ENCODE measurements at regions not wholly inside any gene's neighbourhood (a gene's known extent, or its start where the extent isn't known, plus 50 kb on each side); places are given as distances from the start of the nearest gene placed in this dataset.

DNA sequence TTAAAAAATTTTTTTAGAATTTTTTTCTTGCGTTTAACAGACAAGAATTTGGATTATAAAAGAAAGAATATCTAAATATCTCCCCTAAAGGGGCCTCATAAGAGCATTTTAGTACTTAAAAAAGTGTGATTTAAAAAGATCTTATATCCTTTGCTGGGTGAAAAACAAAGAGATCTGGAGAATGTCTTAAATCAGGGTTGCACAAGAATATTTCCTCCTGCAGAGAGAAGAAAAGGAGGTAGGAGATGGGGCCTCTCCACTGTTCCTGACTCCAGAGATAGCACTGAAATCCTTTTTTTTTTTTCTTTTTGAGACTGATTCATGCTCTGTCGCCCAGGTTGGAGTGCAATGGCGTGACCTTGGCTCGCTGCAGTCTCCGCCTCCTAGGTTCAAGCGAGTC, 68.5 kb upstream of the OSR1 start:
- H3K36me3 ChIP-seq = no peaks in the 10 kb centered on the region
- H3K4me3 ChIP-seq = no peak overlapping the region
- H3K27ac ChIP-seq = no peak overlapping the region
- no peaks in the 10 kb centered on the region for H3K27me3 ChIP-seq (replicated peaks; ENCODE audit: insufficient read depth)
- no peaks in the 10 kb centered on the region for H3K4me1 ChIP-seq (ENCODE audit: control insufficient read depth in 1 of 2, low read depth in 2 of 2)
- TF ChIP-seq, protein P1, sequence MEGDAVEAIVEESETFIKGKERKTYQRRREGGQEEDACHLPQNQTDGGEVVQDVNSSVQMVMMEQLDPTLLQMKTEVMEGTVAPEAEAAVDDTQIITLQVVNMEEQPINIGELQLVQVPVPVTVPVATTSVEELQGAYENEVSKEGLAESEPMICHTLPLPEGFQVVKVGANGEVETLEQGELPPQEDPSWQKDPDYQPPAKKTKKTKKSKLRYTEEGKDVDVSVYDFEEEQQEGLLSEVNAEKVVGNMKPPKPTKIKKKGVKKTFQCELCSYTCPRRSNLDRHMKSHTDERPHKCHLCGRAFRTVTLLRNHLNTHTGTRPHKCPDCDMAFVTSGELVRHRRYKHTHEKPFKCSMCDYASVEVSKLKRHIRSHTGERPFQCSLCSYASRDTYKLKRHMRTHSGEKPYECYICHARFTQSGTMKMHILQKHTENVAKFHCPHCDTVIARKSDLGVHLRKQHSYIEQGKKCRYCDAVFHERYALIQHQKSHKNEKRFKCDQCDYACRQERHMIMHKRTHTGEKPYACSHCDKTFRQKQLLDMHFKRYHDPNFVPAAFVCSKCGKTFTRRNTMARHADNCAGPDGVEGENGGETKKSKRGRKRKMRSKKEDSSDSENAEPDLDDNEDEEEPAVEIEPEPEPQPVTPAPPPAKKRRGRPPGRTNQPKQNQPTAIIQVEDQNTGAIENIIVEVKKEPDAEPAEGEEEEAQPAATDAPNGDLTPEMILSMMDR (IDR thresholded peaks at IDR 0.05) = no peak
- DNase-seq (ENCODE audit: low spot score) = no peak
- H3K9me3 ChIP-seq = no peaks in the 10 kb centered on the region
- no peak for ATAC-seq (ENCODE audit: insufficient number of reproducible peaks, low FRiP score, low read depth)

DNA sequence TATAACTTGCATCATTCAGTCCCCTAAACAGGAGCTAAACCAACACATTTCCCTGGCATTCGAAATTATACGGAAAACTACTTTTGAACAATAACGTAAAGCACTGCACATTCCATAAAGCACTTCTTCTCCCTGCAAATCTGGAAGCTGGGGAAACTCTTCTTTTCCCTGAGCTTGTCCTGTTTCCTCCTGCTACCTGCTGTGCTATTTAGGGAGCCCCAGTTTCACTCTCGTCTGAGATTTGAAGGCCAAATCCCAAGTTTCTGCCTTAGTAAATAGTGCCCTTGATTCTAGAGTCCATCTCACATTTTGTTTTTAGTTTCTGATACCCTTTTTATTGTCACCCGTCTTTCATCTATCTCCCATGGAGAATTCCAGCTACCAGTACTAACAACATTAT, 67.7 kb upstream of the OSR1 start:
- Histone ChIP-seq H3K27me3 (replicated peaks; ENCODE audit: insufficient read depth) (no peaks in the 10 kb centered on the region), H3K4me3 (no peak overlapping the region), H3K4me1 (ENCODE audit: control insufficient read depth in 1 of 2, low read depth in 2 of 2) (no peaks in the 10 kb centered on the region), H3K9me3 (no peaks in the 10 kb centered on the region), H3K36me3 (no peaks in the 10 kb centered on the region), H3K27ac (no peak overlapping the region)
- TF ChIP-seq, protein P1 (IDR thresholded peaks at IDR 0.05) = no peak
- DNase-seq (ENCODE audit: low spot score) = no peak
- ATAC-seq (ENCODE audit: insufficient number of reproducible peaks, low FRiP score, low read depth) = no peak

GRCh38 chr2:19425419-19425818, 67.0 kb upstream of the OSR1 start:
- no peaks in the 10 kb centered on the region for H3K36me3 ChIP-seq
- no peaks in the 10 kb centered on the region for H3K4me1 ChIP-seq (ENCODE audit: control insufficient read depth in 1 of 2, low read depth in 2 of 2)
- H3K9me3 ChIP-seq = no peaks in the 10 kb centered on the region
- H3K27ac ChIP-seq = no peak overlapping the region
- no peaks in the 10 kb centered on the region for H3K27me3 ChIP-seq (replicated peaks; ENCODE audit: insufficient read depth)
- TF ChIP-seq, protein P1 (IDR thresholded peaks at IDR 0.05) = no peak
- DNase-seq (ENCODE audit: low spot score) (no peak), ATAC-seq (ENCODE audit: insufficient number of reproducible peaks, low FRiP score, low read depth) (no peak)
- no peak overlapping the region for H3K4me3 ChIP-seq

DNA sequence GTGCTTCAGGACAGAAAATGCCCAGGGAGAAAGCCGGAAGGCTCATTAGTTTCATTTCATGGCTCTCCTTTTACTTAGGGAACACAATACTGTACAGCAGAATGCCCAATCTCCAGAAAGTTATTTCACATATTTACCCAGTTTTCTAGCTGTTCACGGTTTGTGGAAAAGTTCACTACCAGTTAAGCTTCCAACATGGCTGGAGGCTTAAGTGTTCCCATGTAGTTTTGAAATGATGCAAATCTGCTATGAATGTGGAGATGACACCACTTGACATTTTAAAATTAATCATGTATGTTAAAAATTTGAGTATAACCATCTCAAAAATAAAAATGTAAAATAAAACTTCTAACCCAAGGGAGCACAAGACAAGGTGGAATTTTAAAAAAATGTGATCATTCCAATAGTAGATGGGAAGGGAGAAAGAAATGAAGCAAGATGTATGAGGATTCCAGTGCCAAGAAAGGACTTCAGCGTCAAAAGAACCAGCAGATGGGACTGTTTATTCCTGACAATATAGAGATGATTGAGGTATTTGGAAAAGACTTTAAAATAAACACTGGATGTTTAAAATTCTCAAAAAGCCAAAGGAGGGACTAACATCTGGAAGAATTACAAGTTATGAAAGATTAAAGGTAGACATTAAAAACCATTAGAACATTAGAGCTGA, 60.9 kb upstream of the OSR1 start:
- Histone ChIP-seq H3K4me3 (no peak overlapping the region), H3K27me3 (replicated peaks; ENCODE audit: insufficient read depth) (no peaks in the 10 kb centered on the region), H3K9me3 (no peaks in the 10 kb centered on the region), H3K4me1 (ENCODE audit: control insufficient read depth in 1 of 2, low read depth in 2 of 2) (peaks cover 0 to 7% of the 10 kb centered on the region in 2 donors), H3K36me3 (no peaks in the 10 kb centered on the region), H3K27ac (no peak overlapping the region)
- no peak for DNase-seq (ENCODE audit: low spot score)
- ATAC-seq (ENCODE audit: insufficient number of reproducible peaks, low FRiP score, low read depth) = no peak
- TF ChIP-seq, protein P1 (IDR thresholded peaks at IDR 0.05) = no peak

DNA sequence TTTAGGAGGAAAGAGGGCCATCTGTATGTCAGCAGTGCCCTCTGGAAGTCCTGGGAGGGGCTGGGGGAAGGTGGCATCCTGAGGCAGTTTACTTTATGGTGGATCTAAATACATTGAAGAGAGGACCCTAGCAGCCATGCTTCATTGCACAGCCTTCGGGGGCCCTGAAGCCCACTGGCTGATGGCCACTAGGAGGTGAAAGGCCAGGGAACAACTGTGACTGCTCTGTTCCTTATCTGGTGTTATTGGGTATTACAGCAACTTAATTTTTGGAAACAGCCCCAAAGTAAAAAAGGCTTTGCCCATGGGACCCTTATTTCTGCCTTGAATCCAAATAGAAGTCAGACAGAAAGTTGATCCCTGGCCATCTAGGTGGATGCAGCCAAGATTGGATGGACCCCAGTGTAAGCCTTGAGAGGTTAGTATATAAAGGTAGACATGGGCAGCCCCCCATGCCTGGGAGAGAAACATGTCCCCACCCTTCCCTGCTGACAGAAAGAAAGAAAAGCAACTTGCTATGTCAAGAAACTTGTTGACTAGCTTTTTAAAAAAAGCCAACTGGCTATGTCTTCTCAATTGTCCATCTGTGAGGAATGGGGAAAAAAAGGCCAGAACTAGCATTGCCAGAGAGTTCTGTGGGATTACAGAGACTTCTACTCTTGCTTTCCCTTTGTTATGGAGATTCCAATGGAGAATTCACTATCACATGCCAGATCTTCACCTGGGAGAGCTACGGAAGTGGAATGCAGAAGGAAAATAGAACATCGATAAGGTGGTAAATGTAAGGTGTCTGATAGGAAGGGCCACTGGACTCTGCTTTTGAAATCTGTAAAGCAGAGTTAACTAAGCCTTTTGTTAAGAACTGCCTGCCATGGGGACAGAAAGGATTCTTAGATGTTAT, 58.6 kb upstream of the OSR1 start:
- peaks cover 0 to 7% of the 10 kb centered on the region in 2 donors for H3K4me1 ChIP-seq (ENCODE audit: control insufficient read depth in 1 of 2, low read depth in 2 of 2)
- ATAC-seq (ENCODE audit: insufficient number of reproducible peaks, low FRiP score, low read depth) = no peak
- TF ChIP-seq, protein P1 (IDR thresholded peaks at IDR 0.05) = no peak
- DNase-seq (ENCODE audit: low spot score) = no peak
- no peaks in the 10 kb centered on the region for H3K36me3 ChIP-seq
- H3K27ac ChIP-seq = no peak overlapping the region
- peaks cover 3% of the 10 kb centered on the region for H3K9me3 ChIP-seq
- H3K4me3 ChIP-seq = no peak overlapping the region
- H3K27me3 ChIP-seq (replicated peaks; ENCODE audit: insufficient read depth) = no peaks in the 10 kb centered on the region

Measured in thoracic aorta (tissue), 2 donors.